Hepatocyte (in vitro differentiated cells): ENCODE measurements at regions not wholly inside any gene's neighbourhood (a gene's known extent, or its start where the extent isn't known, plus 50 kb on each side); places are given as distances from the start of the nearest gene placed in this dataset.
"Not testable (repeated sequence)": the region's sequence is repeated elsewhere in the genome, so short reads cannot be mapped to it uniquely, and the experiment has no call there.

Experiments
- EZH2 ChIP-seq: fragments of 200-600 bp; sonication (generic); IDR thresholded peaks from 2 replicates; pipeline ENCODE4 v1.6.1; 2016; ENCODE audit warnings: antibody characterized with exemption, mild to moderate bottlenecking, borderline replicate concordance
- TF ChIP-seq, protein P1 (sequence below): fragments of 200-600 bp; sonication (generic); IDR thresholded peaks from 2 replicates; pipeline ENCODE4 v1.5.1; 2016; ENCODE audit warnings: antibody characterized with exemption, mild to moderate bottlenecking; ENCODE audit not compliant: poor library complexity

DNA sequence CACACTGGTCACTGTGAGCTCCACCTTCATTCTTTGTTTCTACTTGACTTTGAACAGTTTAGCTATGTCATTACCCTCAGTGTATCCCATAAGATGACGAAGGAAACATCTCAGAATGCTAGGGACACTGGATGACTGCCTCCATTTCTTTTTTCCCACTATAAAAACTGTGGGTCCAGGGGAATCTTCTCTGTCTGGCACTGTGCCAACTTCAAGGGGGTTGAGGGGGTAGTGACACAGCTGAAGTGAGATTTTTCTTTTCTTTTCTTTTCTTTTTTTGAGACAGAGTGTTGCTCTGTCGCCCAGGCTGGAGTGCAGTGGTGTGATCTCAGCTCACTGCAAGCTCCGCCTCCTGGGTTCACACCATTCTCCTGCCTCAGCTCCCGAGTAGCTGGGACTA is 302.6 kb upstream of the TARS1 start:
- TF ChIP-seq, protein P1, sequence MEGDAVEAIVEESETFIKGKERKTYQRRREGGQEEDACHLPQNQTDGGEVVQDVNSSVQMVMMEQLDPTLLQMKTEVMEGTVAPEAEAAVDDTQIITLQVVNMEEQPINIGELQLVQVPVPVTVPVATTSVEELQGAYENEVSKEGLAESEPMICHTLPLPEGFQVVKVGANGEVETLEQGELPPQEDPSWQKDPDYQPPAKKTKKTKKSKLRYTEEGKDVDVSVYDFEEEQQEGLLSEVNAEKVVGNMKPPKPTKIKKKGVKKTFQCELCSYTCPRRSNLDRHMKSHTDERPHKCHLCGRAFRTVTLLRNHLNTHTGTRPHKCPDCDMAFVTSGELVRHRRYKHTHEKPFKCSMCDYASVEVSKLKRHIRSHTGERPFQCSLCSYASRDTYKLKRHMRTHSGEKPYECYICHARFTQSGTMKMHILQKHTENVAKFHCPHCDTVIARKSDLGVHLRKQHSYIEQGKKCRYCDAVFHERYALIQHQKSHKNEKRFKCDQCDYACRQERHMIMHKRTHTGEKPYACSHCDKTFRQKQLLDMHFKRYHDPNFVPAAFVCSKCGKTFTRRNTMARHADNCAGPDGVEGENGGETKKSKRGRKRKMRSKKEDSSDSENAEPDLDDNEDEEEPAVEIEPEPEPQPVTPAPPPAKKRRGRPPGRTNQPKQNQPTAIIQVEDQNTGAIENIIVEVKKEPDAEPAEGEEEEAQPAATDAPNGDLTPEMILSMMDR = not testable (repeated sequence)
- TF ChIP-seq EZH2 = not testable (repeated sequence)
